GM12875 (cell line): ENCODE measurements at regions not wholly inside any gene's neighbourhood (a gene's known extent, or its start where the extent isn't known, plus 50 kb on each side); places are given as distances from the start of the nearest gene placed in this dataset.

Experiments used
- H3K4me3 ChIP-seq: one replicate; pipeline ENCODE4 v1.5.1; 2011; ENCODE audit warnings: low read depth, low read length, control low read depth
- CTCF ChIP-seq: IDR thresholded peaks from 2 replicates; pipeline ENCODE4 v1.5.1; 2011; ENCODE audit warnings: low read depth, mild to moderate bottlenecking, control low read depth, inconsistent platforms, low read length, moderate library complexity, borderline replicate concordance; ENCODE audit not compliant: insufficient read depth

- TF ChIP-seq CTCF = no peak
- no peak overlapping the region for H3K4me3 ChIP-seq
These were observed 862.8 kb upstream of the CITED2 start for GRCh38 chr6:140237251-140237650.

- H3K4me3 ChIP-seq = no peak overlapping the region
- no peak for TF ChIP-seq CTCF
These were observed 862.3 kb upstream of the CITED2 start for GRCh38 chr6:140236732-140237131.

- no peak overlapping the region for H3K4me3 ChIP-seq
- no peak for TF ChIP-seq CTCF
These were observed 855.8 kb upstream of the CITED2 start for GRCh38 chr6:140230282-140230681.

- no peak for TF ChIP-seq CTCF
- no peak overlapping the region for H3K4me3 ChIP-seq
These were observed 854.0 kb upstream of the CITED2 start for GRCh38 chr6:140228491-140228890.

- no peak for TF ChIP-seq CTCF
These were observed 852.2 kb upstream of the CITED2 start for GRCh38 chr6:140226637-140227036.

GRCh38 chr6:140225701-140226436, 851.4 kb upstream of the CITED2 start:
- H3K4me3 ChIP-seq = no peak overlapping the region
- no peak for TF ChIP-seq CTCF

More at GRCh38 chr6:140226637-140227036, 852.2 kb upstream of the CITED2 start:
- no peak overlapping the region for H3K4me3 ChIP-seq

- H3K4me3 ChIP-seq = no peak overlapping the region
- no peak for TF ChIP-seq CTCF
These were observed 842.8 kb upstream of the CITED2 start for GRCh38 chr6:140217283-140217682.
